Pancreas (tissue), 10 donors: ENCODE measurements at regions not wholly inside any gene's neighbourhood (a gene's known extent, or its start where the extent isn't known, plus 50 kb on each side); places are given as distances from the start of the nearest gene placed in this dataset.

Source experiments
- ATAC-seq, 4 donors: fragments of 200-7000 bp; cut with Tn5 transposase; one replicate each; pipeline versions ENCODE4 v1.8.0 to v1.9.1; 2020; ENCODE audit warnings: mild to moderate bottlenecking in 4 of 4, moderate library complexity in 4 of 4
- DNase-seq, 6 donors: peaks; one replicate each; pipeline ENCODE4 v3.0.0-alpha.2; 2020
- FAIRE-seq: peaks from 2 replicates; lab custom pipeline; 2012; peaks lifted over from hg19 to GRCh38; lab: Jason Lieb, UNC
- H3K27ac ChIP-seq, 4 donors: fragments of 200-600 bp; sonication (generic); 1 replicate in 3 of 4; 2 replicates in 1 of 4; pipeline versions ENCODE4 v1.5.0 to v1.8.0; 2020
- H3K27me3 ChIP-seq, 4 donors: fragments of 200-600 bp; one replicate each; pipeline ENCODE4 v1.8.0; 2021
- H3K36me3 ChIP-seq, 3 donors: fragments of 200-600 bp; sonication (generic) in 1 of 3; one replicate each; pipeline versions ENCODE4 v1.5.0 to v1.8.0; 2020 to 2021
- H3K4me1 ChIP-seq, 3 donors: fragments of 200-600 bp; one replicate each; pipeline ENCODE4 v1.8.0; 2021
- H3K4me3 ChIP-seq, 4 donors: fragments of 200-600 bp; sonication (generic) in 2 of 4; one replicate each; pipeline versions ENCODE4 v1.5.0 to v1.8.0; 2020 to 2021
- H3K9me3 ChIP-seq, 4 donors: fragments of 200-600 bp; one replicate each; pipeline ENCODE4 v1.8.0; 2021
- WGBS, 2 donors: extraction: QIAGEN DNeasy Blood & Tissue Kit; methylation state at CpG; one replicate each; pipeline ENCODE4 v1.1.7; 2013; 5-methylcytosine and 5-hydroxymethylcytosine counted together
- intact Hi-C, 3 donors: fragments of 100-400 bp; cut with DNase I; formaldehyde crosslinking; loops; one replicate each; pipeline versions ENCODE4 v1.11.1 to v1.14.2; 2022
- TF ChIP-seq, protein P1 (sequence below), 4 donors: fragments of 200-600 bp; sonication (generic) in 3 of 4; IDR thresholded peaks; one replicate each; pipeline versions ENCODE4 v1.5.0 to v1.8.0; 2021; ENCODE audit warnings: antibody characterized with exemption in 4 of 4
- donor health status: healthy with polysubstance abuse.
- donor health status: DM: no; HTN: no; CAD: no; lungs with moderate emphysema.
- donor health status: DM: no; HTN: no; CAD: no.
- donor health status: control.
- donor health status: control.
- donor health status: Bipolar disorder and iron deficiency.
- donor health status: DM: yes; HTN: yes; CAD: no.
- donor health status: DM: no; HTN: no; CAD: no.
- donor health status: DM: no; HTN: no; CAD: no.
- donor health status: DM: yes; HTN: yes; CAD: no.

DNA sequence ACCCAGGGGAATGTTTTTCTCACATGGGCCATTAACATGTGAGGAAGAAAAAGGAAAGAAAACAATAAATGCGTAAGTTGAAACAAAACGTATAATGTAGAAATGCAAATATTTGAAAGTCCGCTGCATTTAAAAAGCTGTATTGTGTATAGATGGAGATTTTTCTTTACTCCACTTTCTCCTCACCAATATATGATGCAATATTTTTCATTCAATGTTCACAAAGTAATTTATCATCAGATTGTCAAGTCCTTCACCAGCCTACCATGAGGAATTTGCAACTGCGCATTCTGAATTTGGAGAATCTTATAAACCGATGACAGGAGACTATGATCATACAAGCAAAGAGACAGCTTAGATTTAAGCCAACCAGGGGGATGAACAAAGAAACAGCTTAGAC lies 69.9 kb downstream of the SOD2 start:
- WGBS, 2 donors = 95 to 96% methylated on average over 5 of the region's 5 CpGs
- FAIRE-seq (no peak), ATAC-seq (no peak), DNase-seq (no peak)
- H3K27ac ChIP-seq = no peak overlapping the region
- H3K36me3 ChIP-seq = no peaks in the 10 kb centered on the region
- no peaks in the 10 kb centered on the region for H3K4me1 ChIP-seq
- TF ChIP-seq, protein P1, sequence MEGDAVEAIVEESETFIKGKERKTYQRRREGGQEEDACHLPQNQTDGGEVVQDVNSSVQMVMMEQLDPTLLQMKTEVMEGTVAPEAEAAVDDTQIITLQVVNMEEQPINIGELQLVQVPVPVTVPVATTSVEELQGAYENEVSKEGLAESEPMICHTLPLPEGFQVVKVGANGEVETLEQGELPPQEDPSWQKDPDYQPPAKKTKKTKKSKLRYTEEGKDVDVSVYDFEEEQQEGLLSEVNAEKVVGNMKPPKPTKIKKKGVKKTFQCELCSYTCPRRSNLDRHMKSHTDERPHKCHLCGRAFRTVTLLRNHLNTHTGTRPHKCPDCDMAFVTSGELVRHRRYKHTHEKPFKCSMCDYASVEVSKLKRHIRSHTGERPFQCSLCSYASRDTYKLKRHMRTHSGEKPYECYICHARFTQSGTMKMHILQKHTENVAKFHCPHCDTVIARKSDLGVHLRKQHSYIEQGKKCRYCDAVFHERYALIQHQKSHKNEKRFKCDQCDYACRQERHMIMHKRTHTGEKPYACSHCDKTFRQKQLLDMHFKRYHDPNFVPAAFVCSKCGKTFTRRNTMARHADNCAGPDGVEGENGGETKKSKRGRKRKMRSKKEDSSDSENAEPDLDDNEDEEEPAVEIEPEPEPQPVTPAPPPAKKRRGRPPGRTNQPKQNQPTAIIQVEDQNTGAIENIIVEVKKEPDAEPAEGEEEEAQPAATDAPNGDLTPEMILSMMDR (IDR thresholded peaks at IDR 0.05) = no peak
- no peaks in the 10 kb centered on the region for H3K27me3 ChIP-seq
- H3K9me3 ChIP-seq = no peaks in the 10 kb centered on the region
- intact Hi-C loops = no loop called here
- no peak overlapping the region for H3K4me3 ChIP-seq

DNA sequence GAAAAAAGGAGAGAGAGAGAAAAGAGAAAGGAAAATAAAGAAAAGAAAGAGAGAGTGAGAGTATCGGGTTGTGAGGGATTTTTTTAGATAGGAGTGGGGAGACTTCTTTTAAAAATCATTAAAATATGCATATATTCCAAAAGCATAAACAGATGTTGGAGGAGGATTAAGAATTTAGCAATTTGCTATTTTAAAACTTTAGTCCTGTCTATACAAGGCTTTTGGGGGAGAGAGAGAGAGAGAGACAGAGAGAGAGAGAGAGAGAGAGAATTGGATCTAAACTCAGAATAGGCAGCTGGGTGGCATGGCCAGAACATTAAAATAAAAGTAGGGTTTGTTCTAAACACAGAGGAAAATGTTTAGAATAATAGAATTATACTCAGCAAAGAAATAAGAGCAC lies 72.1 kb downstream of the SOD2 start:
- no peaks in the 10 kb centered on the region for H3K27me3 ChIP-seq

DNA sequence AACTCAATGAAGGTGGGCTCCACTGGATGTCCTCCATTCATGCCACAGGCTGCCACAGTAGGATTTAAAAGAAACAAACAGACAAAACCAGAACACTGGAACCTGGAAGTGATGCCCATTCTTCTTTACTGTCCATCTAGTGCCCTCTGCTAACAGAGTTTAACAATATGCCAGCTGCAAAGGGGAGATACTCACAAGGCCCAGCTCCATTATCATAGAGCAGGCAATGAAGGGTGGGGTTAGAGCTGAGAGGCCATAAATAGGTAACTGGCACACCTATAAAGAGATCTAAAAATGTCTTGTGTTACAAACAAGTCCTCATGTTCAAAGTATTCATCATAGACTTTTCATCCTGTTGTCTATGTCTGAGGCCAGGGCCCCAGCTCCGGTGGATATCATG lies 75.6 kb downstream of the SOD2 start:
- H3K27ac ChIP-seq = no peak overlapping the region
- H3K9me3 ChIP-seq = no peaks in the 10 kb centered on the region
- TF ChIP-seq, protein P1 (IDR thresholded peaks at IDR 0.05) = no peak
- DNase-seq = no peak
- 95 to 100% methylated on average over 1 of the region's 1 CpG for WGBS, 2 donors
- no peak for ATAC-seq
- H3K4me3 ChIP-seq = no peak overlapping the region
- no peaks in the 10 kb centered on the region for H3K27me3 ChIP-seq
- no peaks in the 10 kb centered on the region for H3K36me3 ChIP-seq
- intact Hi-C loops = no loop called here
- no peak for FAIRE-seq
- no peaks in the 10 kb centered on the region for H3K4me1 ChIP-seq

More for the DNA sequence above, 72.1 kb downstream of the SOD2 start:
- no peak overlapping the region for H3K27ac ChIP-seq
- intact Hi-C loops = no loop called here
- H3K4me3 ChIP-seq = no peak overlapping the region
- FAIRE-seq (no peak), ATAC-seq (no peak), DNase-seq (no peak)
- no peaks in the 10 kb centered on the region for H3K36me3 ChIP-seq
- H3K9me3 ChIP-seq = no peaks in the 10 kb centered on the region
- 92% methylated on average over 1 of the region's 1 CpG for WGBS, 2 donors
- TF ChIP-seq, protein P1 (IDR thresholded peaks at IDR 0.05) = no peak
- no peaks in the 10 kb centered on the region for H3K4me1 ChIP-seq

DNA sequence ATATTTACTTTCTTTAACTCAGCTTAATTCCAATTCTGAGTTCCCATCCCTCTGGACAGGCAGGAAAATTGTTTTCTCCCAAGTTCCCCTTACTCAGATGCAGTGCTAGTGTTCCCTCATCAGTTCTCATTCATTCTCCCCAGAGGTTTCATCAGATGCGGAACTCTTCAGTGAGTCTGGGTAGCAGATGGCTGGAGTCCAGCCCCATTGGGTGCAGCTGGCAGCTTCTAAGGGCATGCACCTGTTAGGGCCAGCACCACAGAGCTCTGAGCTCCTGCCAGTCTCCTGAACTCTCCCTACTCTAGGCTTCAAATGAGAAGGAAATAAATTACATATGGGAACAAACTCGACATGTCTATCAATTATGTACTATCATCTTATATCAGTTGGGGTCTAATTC lies 76.6 kb downstream of the SOD2 start:
- no peak overlapping the region for H3K27ac ChIP-seq
- ATAC-seq (no peak), DNase-seq (no peak), FAIRE-seq (no peak)
- TF ChIP-seq, protein P1 (IDR thresholded peaks at IDR 0.05) = no peak
- no peaks in the 10 kb centered on the region for H3K36me3 ChIP-seq
- no peak overlapping the region for H3K4me3 ChIP-seq
- WGBS, 2 donors = 85 to 93% methylated on average over 2 of the region's 2 CpGs
- H3K9me3 ChIP-seq = no peaks in the 10 kb centered on the region
- no peaks in the 10 kb centered on the region for H3K27me3 ChIP-seq
- intact Hi-C loops = no loop called here
- no peaks in the 10 kb centered on the region for H3K4me1 ChIP-seq

DNA sequence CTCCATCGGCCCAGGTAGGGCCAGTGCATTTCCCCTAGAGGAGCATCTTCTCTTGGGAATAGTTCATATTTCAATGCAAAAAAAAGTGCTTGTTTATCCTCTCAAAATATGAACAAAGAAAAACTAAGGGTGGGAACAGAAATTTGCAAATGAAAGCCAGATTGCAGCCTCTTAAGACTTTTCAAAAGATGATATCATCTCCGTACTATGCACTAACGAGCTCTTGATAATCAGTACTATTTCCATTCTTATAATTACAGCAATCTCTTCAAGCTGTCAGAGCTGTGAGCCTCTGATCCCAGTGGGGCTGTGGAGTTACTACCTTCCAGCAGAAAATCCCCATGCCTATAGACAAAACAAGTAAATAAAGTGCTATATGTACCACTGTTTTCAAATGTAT lies 77.1 kb downstream of the SOD2 start:
- no peak overlapping the region for H3K27ac ChIP-seq
- H3K4me1 ChIP-seq = no peaks in the 10 kb centered on the region
- no peak for DNase-seq
- H3K36me3 ChIP-seq = no peaks in the 10 kb centered on the region
- FAIRE-seq = no peak
- no peaks in the 10 kb centered on the region for H3K27me3 ChIP-seq
- no peak for ATAC-seq
- 67 to 83% methylated on average over 3 of the region's 3 CpGs for WGBS, 2 donors
- H3K9me3 ChIP-seq = no peaks in the 10 kb centered on the region
- H3K4me3 ChIP-seq = no peak overlapping the region
- TF ChIP-seq, protein P1 (IDR thresholded peaks at IDR 0.05) = no peak
- intact Hi-C loops = no loop called here
